B cell (primary cell): ENCODE measurements at regions not wholly inside any gene's neighbourhood (a gene's known extent, or its start where the extent isn't known, plus 50 kb on each side); places are given as distances from the start of the nearest gene placed in this dataset.

Source experiments
- ATAC-seq: fragments of 200-7000 bp; cut with Tn5 transposase; one replicate; pipeline ENCODE4 v1.10.0; 2021; ENCODE audit warnings: low read depth, mild to moderate bottlenecking, moderate number of reproducible peaks, moderate library complexity
- CTCF ChIA-PET: fragments of 350-600 bp; sonication (Branson Sonifier 250); formaldehyde crosslinking; loops from one replicate; lab custom pipeline; 2021; ENCODE audit warnings: antibody characterized with exemption, inconsistent platforms; lab: Charles Lee
- POLR2A ChIA-PET: fragments of 350-600 bp; sonication (Branson Sonifier 250); formaldehyde crosslinking; loops from one replicate; lab custom pipeline; 2021; ENCODE audit warnings: antibody characterized with exemption; lab: Charles Lee
- DNase-seq: peaks from one replicate; pipeline ENCODE4 v3.0.0; 2013
- H2AFZ ChIP-seq: 2 replicates; pipeline ENCODE4 v1.6.1; 2012; ENCODE audit warnings: mild to moderate bottlenecking, low read depth, low read length; ENCODE audit not compliant: insufficient read depth, poor library complexity, severe bottlenecking
- H3K27ac ChIP-seq, 2 donors: 1 replicate in 1 of 2; 2 replicates in 1 of 2; pipeline ENCODE4 v1.5.1; 2012 to 2013; ENCODE audit warnings: low read length in 2 of 2, mild to moderate bottlenecking in 2 of 2, moderate library complexity in 1 of 2
- H3K27me3 ChIP-seq, 4 experiments: fragments of 200-600 bp in 1 of 4; sonication (generic) in 1 of 4; replicated peaks in 1 of 4; 1 replicate in 2 of 4; 2 replicates in 2 of 4; pipeline versions ENCODE4 v1.6.1 to v1.7.0; 2013 to 2016; ENCODE audit warnings: low read length in 3 of 4, mild to moderate bottlenecking in 2 of 4, mixed read lengths in 1 of 4, moderate library complexity in 1 of 4; ENCODE audit not compliant: insufficient read depth in 4 of 4, control insufficient read depth in 3 of 4; ENCODE audit errors: control extremely low read depth in 1 of 4
- H3K36me3 ChIP-seq, 2 experiments: replicated peaks in 1 of 2; 1 replicate in 1 of 2; 2 replicates in 1 of 2; pipeline versions ENCODE4 v1.6.1 to v1.7.1; 2013; ENCODE audit warnings: low read length in 1 of 2; ENCODE audit not compliant: insufficient read depth in 2 of 2, control insufficient read depth in 1 of 2; ENCODE audit errors: control extremely low read depth in 1 of 2, extremely low read depth in 1 of 2
- H3K4me1 ChIP-seq, 2 donors: fragments of 200-600 bp in 1 of 2; sonication (generic) in 1 of 2; 1 replicate in 1 of 2; 2 replicates in 1 of 2; pipeline versions ENCODE4 v1.5.1 to v1.6.1; 2013 to 2017; ENCODE audit warnings: low read length in 2 of 2; ENCODE audit not compliant: control insufficient read depth in 2 of 2, insufficient read depth in 2 of 2
- H3K4me2 ChIP-seq: replicated peaks from 2 replicates; pipeline ENCODE3; 2012; ENCODE audit warnings: mild to moderate bottlenecking, low read depth, low read length; ENCODE audit not compliant: poor library complexity, severe bottlenecking
- H3K4me3 ChIP-seq, 5 experiments: fragments of 200-600 bp in 1 of 5; sonication (generic) in 1 of 5; 1 replicate in 3 of 5; 2 replicates in 2 of 5; pipeline versions ENCODE4 v1.5.1 to v1.7.0; 2011 to 2016; ENCODE audit warnings: low read length in 4 of 5, mild to moderate bottlenecking in 4 of 5, low read depth in 2 of 5, control low read depth in 1 of 5, moderate library complexity in 1 of 5; ENCODE audit not compliant: insufficient read depth in 1 of 5; ENCODE audit errors: control extremely low read depth in 1 of 5, extremely low read depth in 1 of 5
- H3K79me2 ChIP-seq: fragments of 200-600 bp; sonication (generic); one replicate; pipeline ENCODE4 v1.6.0; 2016; ENCODE audit warnings: low read length; ENCODE audit not compliant: control insufficient read depth, insufficient read depth
- H3K9ac ChIP-seq: fragments of 200-600 bp; sonication (generic); 2 replicates; pipeline ENCODE4 v1.6.1; 2017; ENCODE audit warnings: mild to moderate bottlenecking, low read length, moderate library complexity
- H3K9me3 ChIP-seq, 3 donors: one replicate each; pipeline versions ENCODE4 v1.6.1 to v1.7.1; 2013; ENCODE audit warnings: low read length in 2 of 3; ENCODE audit not compliant: control insufficient read depth in 2 of 3, insufficient read depth in 1 of 3; ENCODE audit errors: control extremely low read depth in 1 of 3
- H4K20me1 ChIP-seq: 2 replicates; pipeline ENCODE4 v1.6.0; 2012; ENCODE audit warnings: mild to moderate bottlenecking, low read length; ENCODE audit not compliant: insufficient read depth, control insufficient read depth, poor library complexity, severe bottlenecking
- H3K27ac Mint-ChIP-seq: one replicate; pipeline ENCODE4 v1.8.0; 2021; ENCODE audit warnings: mixed read lengths
- H3K27me3 Mint-ChIP-seq: one replicate; pipeline ENCODE4 v1.8.0; 2021; ENCODE audit warnings: mixed read lengths
- H3K4me1 Mint-ChIP-seq: one replicate; pipeline ENCODE4 v1.8.0; 2021; ENCODE audit warnings: mixed read lengths
- H3K4me3 Mint-ChIP-seq: one replicate; pipeline ENCODE4 v1.8.0; 2021; ENCODE audit warnings: mixed read lengths
- H3K9me3 Mint-ChIP-seq: one replicate; pipeline ENCODE4 v1.8.0; 2022; ENCODE audit warnings: mixed read lengths; ENCODE audit not compliant: insufficient read depth
- EZH2 ChIP-seq: IDR thresholded peaks from 2 replicates; pipeline ENCODE4 v1.6.1; 2012; ENCODE audit warnings: borderline replicate concordance, low read depth, mild to moderate bottlenecking, moderate library complexity, low read length; ENCODE audit not compliant: insufficient read depth, poor library complexity, severe bottlenecking
- WGBS: methylation state at CpG from one replicate; pipeline ENCODE4 v1.1.5; 2013; ENCODE audit warnings: missing lambda C conversion rate; ENCODE audit not compliant: insufficient coverage; 5-methylcytosine and 5-hydroxymethylcytosine counted together
- intact Hi-C: fragments of 100-400 bp; cut with micrococcal nuclease; formaldehyde crosslinking; loops from one replicate; pipeline ENCODE4 v1.10.0; 2022
- TF ChIP-seq, protein P1 (sequence below): fragments of 200-600 bp; IDR thresholded peaks from one replicate; pipeline ENCODE4 v1.8.0; 2022; ENCODE audit warnings: antibody characterized with exemption, mild to moderate bottlenecking

GRCh38 chr3:26089249-26089648 lies 299.4 kb downstream of the OXSM start:
- DNase-seq, result no peak
- TF ChIP-seq, protein P1, sequence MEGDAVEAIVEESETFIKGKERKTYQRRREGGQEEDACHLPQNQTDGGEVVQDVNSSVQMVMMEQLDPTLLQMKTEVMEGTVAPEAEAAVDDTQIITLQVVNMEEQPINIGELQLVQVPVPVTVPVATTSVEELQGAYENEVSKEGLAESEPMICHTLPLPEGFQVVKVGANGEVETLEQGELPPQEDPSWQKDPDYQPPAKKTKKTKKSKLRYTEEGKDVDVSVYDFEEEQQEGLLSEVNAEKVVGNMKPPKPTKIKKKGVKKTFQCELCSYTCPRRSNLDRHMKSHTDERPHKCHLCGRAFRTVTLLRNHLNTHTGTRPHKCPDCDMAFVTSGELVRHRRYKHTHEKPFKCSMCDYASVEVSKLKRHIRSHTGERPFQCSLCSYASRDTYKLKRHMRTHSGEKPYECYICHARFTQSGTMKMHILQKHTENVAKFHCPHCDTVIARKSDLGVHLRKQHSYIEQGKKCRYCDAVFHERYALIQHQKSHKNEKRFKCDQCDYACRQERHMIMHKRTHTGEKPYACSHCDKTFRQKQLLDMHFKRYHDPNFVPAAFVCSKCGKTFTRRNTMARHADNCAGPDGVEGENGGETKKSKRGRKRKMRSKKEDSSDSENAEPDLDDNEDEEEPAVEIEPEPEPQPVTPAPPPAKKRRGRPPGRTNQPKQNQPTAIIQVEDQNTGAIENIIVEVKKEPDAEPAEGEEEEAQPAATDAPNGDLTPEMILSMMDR, result no peak
- TF ChIP-seq EZH2, result no peak
- CTCF ChIA-PET, result no interaction called here
- Histone ChIP-seq H3K27ac (no peak overlapping the region), H2AFZ (no peak overlapping the region), H4K20me1 (no peaks in the 10 kb centered on the region), H3K4me1 (no peaks in the 10 kb centered on the region), H3K79me2 (no peaks in the 10 kb centered on the region), H3K36me3 (no peaks in the 10 kb centered on the region), H3K9ac (no peak overlapping the region), H3K9me3 (peaks cover 1 to 13% (median 8%) of the 10 kb centered on the region in 3 donors), H3K27me3 (no peaks in the 10 kb centered on the region), H3K4me3 (no peak overlapping the region), H3K4me2 (no peak overlapping the region)
- POLR2A ChIA-PET, result no interaction called here
- H3K27ac Mint-ChIP-seq, result no peak overlapping the region
- intact Hi-C loops, result no loop called here
- no peak for ATAC-seq
- H3K27me3 Mint-ChIP-seq, result no peaks in the 10 kb centered on the region
- H3K9me3 Mint-ChIP-seq, result peaks cover 1% of the 10 kb centered on the region
- no CpG with 5 or more reads among the region's 1 CpG for WGBS
- no peak overlapping the region for H3K4me3 Mint-ChIP-seq
- H3K4me1 Mint-ChIP-seq, result no peaks in the 10 kb centered on the region

DNA sequence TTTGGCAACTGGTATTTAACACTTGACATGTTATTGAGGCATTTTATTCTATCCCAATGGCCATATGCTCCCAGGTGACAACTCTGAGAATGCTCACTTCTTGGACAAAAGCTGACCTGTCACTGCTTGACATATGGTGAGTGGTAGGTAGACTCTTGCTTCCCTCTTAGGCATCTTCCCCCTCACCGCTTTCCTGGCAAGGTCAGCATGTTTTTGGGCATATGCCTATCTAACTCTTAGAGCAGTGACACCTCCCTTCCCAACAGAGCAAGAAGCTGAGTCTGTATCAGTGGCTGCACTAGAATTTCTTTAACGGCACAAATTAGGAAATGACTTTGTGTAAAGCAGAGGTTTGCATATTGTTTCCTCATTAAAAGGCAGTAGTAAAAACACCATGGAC lies 300.7 kb downstream of the OXSM start:
- TF ChIP-seq, protein P1, result no peak
- Histone ChIP-seq H2AFZ (no peak overlapping the region), H3K27ac (no peak overlapping the region), H3K27me3 (no peaks in the 10 kb centered on the region), H4K20me1 (no peaks in the 10 kb centered on the region), H3K4me1 (no peaks in the 10 kb centered on the region), H3K9ac (no peak overlapping the region), H3K4me3 (no peak overlapping the region), H3K79me2 (no peaks in the 10 kb centered on the region), H3K36me3 (no peaks in the 10 kb centered on the region), H3K9me3 (peaks cover 1 to 13% (median 8%) of the 10 kb centered on the region in 3 donors), H3K4me2 (no peak overlapping the region)
- Mint-ChIP-seq H3K9me3 (peaks cover 3% of the 10 kb centered on the region), H3K27ac (no peak overlapping the region), H3K27me3 (no peaks in the 10 kb centered on the region), H3K4me1 (no peaks in the 10 kb centered on the region), H3K4me3 (no peak overlapping the region)
- DNase-seq, result no peak
- no CpG with 5 or more reads among the region's 2 CpGs for WGBS
- intact Hi-C loops, result no loop called here
- ChIA-PET CTCF (no interaction called here), POLR2A (no interaction called here)
- no peak for ATAC-seq
